ENCODE measurements at regions not wholly inside any gene's neighbourhood (a gene's known extent, or its start where the extent isn't known, plus 50 kb on each side); places are given as distances from the start of the nearest gene placed in this dataset.
"Not testable (repeated sequence)": the region's sequence is repeated elsewhere in the genome, so short reads cannot be mapped to it uniquely, and the experiment has no call there.

- H3K27ac Mint-ChIP-seq: no peak overlapping the region
- H3K36me3 Mint-ChIP-seq: no peaks in the 10 kb centered on the region
- H3K4me1 Mint-ChIP-seq: no peaks in the 10 kb centered on the region
- H3K27me3 Mint-ChIP-seq: no peaks in the 10 kb centered on the region
- H3K9me3 Mint-ChIP-seq: peaks cover 0 to 5% (median 0%) of the 10 kb centered on the region in 3 donors
- H3K4me3 Mint-ChIP-seq: no peak overlapping the region
Observed at GRCh38 chr12:87556985-87557384, 472.2 kb downstream of the C12orf50 start.

DNA sequence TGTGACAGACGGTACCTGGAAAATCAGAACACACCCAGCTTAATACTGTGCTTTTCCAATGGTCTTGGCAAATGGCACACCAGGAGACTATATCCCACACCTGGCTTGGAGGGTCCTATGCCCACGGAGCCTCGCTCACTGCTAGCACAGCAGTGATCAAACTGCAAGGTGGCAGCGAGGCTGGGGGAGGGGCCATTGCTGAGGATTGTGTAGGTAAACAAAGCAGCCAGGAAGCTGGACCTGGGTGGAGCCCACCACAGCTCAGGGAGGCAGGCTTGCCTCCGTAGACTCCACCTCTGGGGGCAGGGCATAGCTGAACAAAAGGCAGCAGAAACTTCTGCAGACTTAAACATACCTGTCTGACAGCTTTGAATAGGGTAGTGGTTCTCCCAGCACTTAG, 498.0 kb downstream of the C12orf50 start:
- H3K4me1 Mint-ChIP-seq: not testable (repeated sequence)
- peaks cover 0 to 15% (median 3%) of the 10 kb centered on the region in 3 donors for H3K9me3 Mint-ChIP-seq

GRCh38 chr12:87529413-87529812, 499.8 kb downstream of the C12orf50 start:
- H3K9me3 Mint-ChIP-seq: peaks cover 0 to 15% (median 3%) of the 10 kb centered on the region in 3 donors
- H3K27me3 Mint-ChIP-seq: no peaks in the 10 kb centered on the region
- H3K4me3 Mint-ChIP-seq: no peak overlapping the region
- no peaks in the 10 kb centered on the region for H3K36me3 Mint-ChIP-seq
- no peaks in the 10 kb centered on the region for H3K4me1 Mint-ChIP-seq
- no peak overlapping the region for H3K27ac Mint-ChIP-seq

More for the DNA sequence above, 498.0 kb downstream of the C12orf50 start:
- H3K36me3 Mint-ChIP-seq, H3K27me3 Mint-ChIP-seq, H3K27ac Mint-ChIP-seq, H3K4me3 Mint-ChIP-seq: not testable (repeated sequence)

- Mint-ChIP-seq H3K9me3 (peaks cover 0 to 4% (median 0%) of the 10 kb centered on the region in 3 donors), H3K27ac (no peak overlapping the region), H3K27me3 (no peaks in the 10 kb centered on the region), H3K4me3 (no peak overlapping the region), H3K36me3 (no peaks in the 10 kb centered on the region), H3K4me1 (no peaks in the 10 kb centered on the region)
Observed at GRCh38 chr12:87520968-87521367, 508.2 kb downstream of the C12orf50 start.

- H3K27me3 Mint-ChIP-seq: no peaks in the 10 kb centered on the region
- no peak overlapping the region for H3K27ac Mint-ChIP-seq
- H3K9me3 Mint-ChIP-seq: peaks cover 0 to 4% (median 0%) of the 10 kb centered on the region in 3 donors
Observed at GRCh38 chr12:87518481-87518880, 510.7 kb downstream of the C12orf50 start.

DNA sequence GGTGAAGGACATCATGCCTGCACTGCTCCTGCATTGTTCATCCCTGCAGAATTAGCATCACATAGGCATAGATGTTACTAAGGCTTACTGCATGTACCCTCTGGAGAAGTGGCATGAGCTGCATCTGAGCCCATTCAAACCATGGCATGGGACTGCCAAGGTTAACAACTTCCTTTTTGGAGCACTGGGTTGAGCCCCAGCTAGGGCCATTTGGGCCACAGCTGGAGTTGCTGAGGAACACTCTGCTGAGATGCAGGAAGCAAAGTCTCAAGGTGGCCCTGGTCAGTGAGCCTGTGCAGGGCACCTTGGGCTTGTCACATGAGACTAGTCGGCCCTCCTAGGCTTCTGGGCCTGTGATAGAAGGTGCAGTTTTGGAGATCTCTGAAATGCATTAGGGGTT, 511.2 kb downstream of the C12orf50 start:
- H3K4me3 Mint-ChIP-seq: no peak overlapping the region
- peaks cover 0 to 4% (median 0%) of the 10 kb centered on the region in 3 donors for H3K9me3 Mint-ChIP-seq
- H3K27ac Mint-ChIP-seq: no peak overlapping the region
- H3K36me3 Mint-ChIP-seq: no peaks in the 10 kb centered on the region
- no peaks in the 10 kb centered on the region for H3K27me3 Mint-ChIP-seq
- H3K4me1 Mint-ChIP-seq: no peaks in the 10 kb centered on the region

More at GRCh38 chr12:87518481-87518880, 510.7 kb downstream of the C12orf50 start:
- Mint-ChIP-seq H3K4me3 (no peak overlapping the region), H3K4me1 (no peaks in the 10 kb centered on the region), H3K36me3 (no peaks in the 10 kb centered on the region)

DNA sequence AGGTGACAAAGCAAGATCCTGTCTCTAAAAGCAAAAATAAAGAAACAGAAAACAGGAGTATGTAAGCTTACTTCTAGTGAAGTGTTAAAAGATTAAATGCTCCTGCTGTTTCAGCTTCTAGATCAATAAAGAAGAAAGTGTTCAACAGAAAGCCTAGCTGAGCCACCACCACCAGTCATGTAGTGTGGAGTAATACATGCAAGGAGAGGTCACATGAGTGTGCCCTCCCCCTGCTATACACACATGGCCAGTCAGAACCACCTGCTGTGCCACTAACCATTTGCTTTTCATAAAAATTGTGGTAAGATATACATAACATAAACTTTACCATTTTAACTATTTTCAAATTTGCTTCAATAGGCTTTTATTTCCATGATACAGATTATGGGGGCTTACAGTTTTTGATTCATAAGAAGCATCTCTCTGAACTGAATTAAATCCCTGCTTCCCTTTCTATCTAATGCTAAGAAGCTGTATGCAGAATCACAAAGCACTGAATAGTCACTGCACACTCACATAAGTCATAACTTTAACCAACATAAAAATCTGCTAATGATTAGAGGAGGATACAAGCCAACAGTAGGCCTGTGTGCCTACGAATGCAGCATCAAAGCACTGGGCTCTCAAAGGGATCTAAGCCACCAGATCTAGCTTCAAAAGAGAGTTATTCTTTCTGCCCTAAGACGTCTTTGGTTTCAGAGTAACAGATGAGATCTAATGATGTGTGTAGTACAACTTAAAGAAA, 515.5 kb downstream of the C12orf50 start:
- Mint-ChIP-seq H3K4me3 (no peak overlapping the region), H3K4me1 (peaks cover 0 to 4% (median 0%) of the 10 kb centered on the region in 3 donors), H3K27me3 (no peaks in the 10 kb centered on the region), H3K36me3 (no peaks in the 10 kb centered on the region), H3K9me3 (peaks cover 0 to 2% (median 0%) of the 10 kb centered on the region in 3 donors), H3K27ac (no peak overlapping the region)

DNA sequence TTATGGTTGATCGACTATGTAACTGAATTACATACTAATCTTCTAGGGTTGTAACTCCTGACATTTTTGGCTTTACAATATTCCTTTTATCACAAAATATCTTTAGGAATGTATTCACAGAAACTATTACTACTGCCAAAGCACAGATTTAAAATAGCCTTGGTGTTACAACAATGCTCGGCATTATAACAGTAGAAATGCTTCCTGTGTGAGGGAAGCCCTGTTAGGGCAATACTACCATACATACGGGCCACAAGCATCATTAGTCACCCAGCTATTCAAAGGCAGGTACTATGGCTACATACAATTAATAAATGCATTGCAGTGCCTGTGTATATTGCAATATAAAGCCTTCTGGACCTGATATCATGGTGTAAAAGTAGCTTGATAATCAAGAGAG, 517.8 kb downstream of the C12orf50 start:
- H3K36me3 Mint-ChIP-seq: peaks cover 1% of the 10 kb centered on the region
- H3K27me3 Mint-ChIP-seq: no peaks in the 10 kb centered on the region
- no peak overlapping the region for H3K4me3 Mint-ChIP-seq
- peaks cover 0 to 2% (median 2%) of the 10 kb centered on the region in 3 donors for H3K9me3 Mint-ChIP-seq
- H3K4me1 Mint-ChIP-seq: peaks cover 0 to 4% (median 0%) of the 10 kb centered on the region in 3 donors
- no peak overlapping the region for H3K27ac Mint-ChIP-seq

DNA sequence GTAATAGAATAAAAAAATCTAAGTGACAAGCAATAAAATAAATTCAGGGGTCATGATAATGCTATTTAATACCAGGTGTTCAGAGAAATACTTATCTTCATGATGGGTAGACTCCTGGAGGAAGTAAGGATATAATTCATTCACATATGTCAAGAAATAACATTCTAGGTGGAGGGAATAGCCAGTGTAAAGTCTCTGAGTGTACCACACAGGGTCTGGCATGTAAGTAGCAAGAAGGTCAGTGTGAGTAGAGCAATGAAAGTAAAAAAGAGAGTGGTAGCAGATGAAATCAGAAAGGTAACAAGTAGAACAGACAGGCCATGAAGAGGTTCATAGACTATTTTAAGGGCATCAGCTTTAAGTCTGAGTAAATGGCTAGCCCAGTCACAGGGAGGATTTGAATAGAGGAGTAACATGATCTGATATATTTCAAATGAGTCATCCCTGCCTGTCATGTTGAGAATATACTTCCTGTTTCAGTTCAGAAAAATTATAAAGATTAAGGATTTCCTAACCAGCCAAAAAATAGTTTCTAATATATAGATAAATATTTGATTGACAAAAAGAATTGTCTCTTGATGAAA, 519.9 kb downstream of the C12orf50 start:
- Mint-ChIP-seq H3K4me1 (peaks cover 0 to 4% (median 0%) of the 10 kb centered on the region in 3 donors), H3K4me3 (no peak overlapping the region), H3K36me3 (peaks cover 1% of the 10 kb centered on the region), H3K27me3 (no peaks in the 10 kb centered on the region), H3K27ac (no peak overlapping the region), H3K9me3 (peaks cover 0 to 2% (median 2%) of the 10 kb centered on the region in 3 donors)

DNA sequence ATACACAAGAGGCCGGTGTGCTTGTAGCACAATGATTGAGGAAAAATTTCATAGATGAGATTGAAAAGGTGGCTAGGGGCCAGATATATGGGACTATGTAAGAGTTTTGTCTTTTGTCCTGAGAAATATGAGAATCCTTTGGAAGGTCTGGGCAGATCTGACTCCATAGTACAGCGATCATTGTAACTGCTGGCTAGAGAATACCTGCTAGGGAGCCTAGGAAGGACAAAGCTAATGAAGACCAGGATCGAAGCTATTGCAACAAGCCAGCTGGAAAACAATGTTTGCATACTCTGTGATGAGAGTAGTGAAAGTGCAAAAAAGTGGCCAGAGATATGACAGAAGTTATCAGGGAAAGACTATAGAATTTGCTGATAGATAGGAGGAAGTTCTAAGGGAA, 537.6 kb downstream of the C12orf50 start:
- peaks cover 0 to 1% (median 0%) of the 10 kb centered on the region in 3 donors for H3K9me3 Mint-ChIP-seq
- H3K4me3 Mint-ChIP-seq: no peak overlapping the region
- H3K27me3 Mint-ChIP-seq: peaks cover 2% of the 10 kb centered on the region
- H3K36me3 Mint-ChIP-seq: no peaks in the 10 kb centered on the region
- no peak overlapping the region for H3K27ac Mint-ChIP-seq
- H3K4me1 Mint-ChIP-seq: no peaks in the 10 kb centered on the region

- no peaks in the 10 kb centered on the region for H3K4me1 Mint-ChIP-seq
- H3K27ac Mint-ChIP-seq: no peak overlapping the region
- no peaks in the 10 kb centered on the region for H3K36me3 Mint-ChIP-seq
- peaks cover 2% of the 10 kb centered on the region for H3K27me3 Mint-ChIP-seq
- H3K4me3 Mint-ChIP-seq: no peak overlapping the region
- peaks cover 0 to 1% (median 0%) of the 10 kb centered on the region in 3 donors for H3K9me3 Mint-ChIP-seq
Observed at GRCh38 chr12:87491089-87491488, 538.1 kb downstream of the C12orf50 start.

DNA sequence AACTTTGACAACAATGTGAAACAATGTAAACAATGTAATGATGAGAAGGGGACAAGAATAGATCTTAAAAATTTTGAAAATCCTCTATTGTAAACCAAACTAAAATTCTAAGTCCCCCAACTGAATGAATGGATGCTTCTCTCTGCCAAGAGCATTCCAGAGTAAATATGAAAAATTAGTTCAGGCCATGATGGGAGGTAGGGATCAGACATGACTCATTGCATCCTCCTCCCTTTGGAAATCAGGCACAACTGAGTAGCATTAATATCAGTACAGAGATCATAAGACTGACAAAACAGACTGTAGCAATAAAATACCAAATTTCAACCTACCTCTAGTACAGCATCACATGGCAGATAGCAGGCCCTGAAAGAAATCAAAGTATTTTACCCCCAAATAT, 559.9 kb downstream of the C12orf50 start:
- peaks cover 1% of the 10 kb centered on the region for H3K36me3 Mint-ChIP-seq
- no peaks in the 10 kb centered on the region for H3K9me3 Mint-ChIP-seq
- no peak overlapping the region for H3K4me3 Mint-ChIP-seq
- no peaks in the 10 kb centered on the region for H3K27me3 Mint-ChIP-seq
- no peak overlapping the region for H3K27ac Mint-ChIP-seq
- no peaks in the 10 kb centered on the region for H3K4me1 Mint-ChIP-seq

GRCh38 chr12:87467936-87468335, 561.3 kb downstream of the C12orf50 start:
- H3K9me3 Mint-ChIP-seq: no peaks in the 10 kb centered on the region
- H3K4me3 Mint-ChIP-seq: no peak overlapping the region
- H3K36me3 Mint-ChIP-seq: no peaks in the 10 kb centered on the region
- no peaks in the 10 kb centered on the region for H3K4me1 Mint-ChIP-seq
- H3K27ac Mint-ChIP-seq: no peak overlapping the region
- H3K27me3 Mint-ChIP-seq: no peaks in the 10 kb centered on the region

DNA sequence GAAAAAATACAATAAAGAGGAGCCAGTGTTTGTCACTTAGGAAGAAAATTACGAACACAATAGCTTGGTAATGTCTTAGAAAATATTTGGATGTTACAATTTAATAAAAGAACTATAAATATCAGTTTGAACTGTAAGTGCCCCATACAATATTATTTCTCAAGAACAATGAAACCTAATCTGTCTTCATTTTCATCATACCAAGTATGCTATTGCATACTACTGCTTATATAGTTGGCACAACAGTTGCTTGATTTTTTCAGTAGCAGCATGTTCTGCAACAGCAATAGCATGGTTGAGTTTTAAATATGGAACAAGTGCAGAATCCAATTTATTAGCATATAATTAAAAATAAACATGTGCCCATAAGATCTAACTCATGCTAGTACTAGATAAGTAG, 564.6 kb downstream of the C12orf50 start:
- Mint-ChIP-seq H3K9me3 (peaks cover 0 to 2% (median 0%) of the 10 kb centered on the region in 3 donors), H3K4me1 (no peaks in the 10 kb centered on the region), H3K4me3 (no peak overlapping the region), H3K27me3 (no peaks in the 10 kb centered on the region), H3K27ac (no peak overlapping the region), H3K36me3 (no peaks in the 10 kb centered on the region)

DNA sequence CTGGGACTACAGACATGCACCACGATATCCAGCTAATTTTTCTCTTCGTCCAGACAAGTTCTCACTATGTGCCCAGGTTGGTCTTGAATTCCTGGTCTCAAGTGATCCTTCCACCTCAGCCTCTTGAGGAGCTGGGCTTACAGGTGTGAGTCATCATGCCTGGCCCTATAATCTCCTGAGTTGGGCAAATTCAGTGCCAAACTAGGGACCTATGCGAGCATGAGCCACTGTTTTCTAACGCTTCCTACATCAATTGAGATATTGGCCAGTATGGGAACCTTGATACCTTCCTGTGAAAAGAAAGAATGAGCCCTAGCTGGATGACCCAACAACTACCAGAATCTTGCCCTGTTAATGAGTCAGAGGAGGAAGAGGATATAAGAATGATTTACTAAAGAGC, 585.2 kb downstream of the C12orf50 start:
- Mint-ChIP-seq H3K27me3 (no peaks in the 10 kb centered on the region), H3K9me3 (peaks cover 0 to 4% (median 0%) of the 10 kb centered on the region in 3 donors), H3K36me3 (no peaks in the 10 kb centered on the region), H3K27ac (no peak overlapping the region), H3K4me1 (peaks cover 0 to 3% (median 0%) of the 10 kb centered on the region in 3 donors), H3K4me3 (no peak overlapping the region)

DNA sequence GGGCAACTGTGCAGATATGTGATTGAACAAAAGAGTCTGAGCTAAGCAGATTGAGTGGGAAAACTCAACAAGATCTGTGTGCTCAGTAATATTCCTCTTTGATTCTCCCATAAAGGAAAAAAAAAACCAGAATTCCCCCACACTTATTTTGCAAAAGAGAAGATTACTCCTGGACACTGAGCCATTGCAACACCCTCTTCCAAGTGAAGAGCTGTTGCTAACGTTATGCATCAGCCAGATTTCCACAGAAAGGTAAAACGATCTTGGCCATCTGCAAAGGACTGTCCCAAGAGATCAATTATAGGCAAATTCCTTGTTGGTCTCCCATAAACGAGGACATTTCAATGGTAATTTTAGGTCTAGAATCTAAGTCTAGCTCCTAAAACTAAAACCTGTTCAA, 587.7 kb downstream of the C12orf50 start:
- Mint-ChIP-seq H3K4me3 (no peak overlapping the region), H3K36me3 (no peaks in the 10 kb centered on the region), H3K27me3 (no peaks in the 10 kb centered on the region), H3K4me1 (no peaks in the 10 kb centered on the region), H3K9me3 (peaks cover 0 to 4% (median 0%) of the 10 kb centered on the region in 3 donors), H3K27ac (no peak overlapping the region)

Data from IgD-negative memory B cell (primary cell).